ENCODE measurements at regions not wholly inside any gene's neighbourhood (a gene's known extent, or its start where the extent isn't known, plus 50 kb on each side); places are given as distances from the start of the nearest gene placed in this dataset.

- TF ChIP-seq POLR2A (IDR thresholded peaks at IDR 0.05): no peak
- no peak for TF ChIP-seq CTCF (IDR thresholded peaks at IDR 0.05)
- intact Hi-C loops (cut with DNase I): no loop called here
- H3K36me3 ChIP-seq (replicated peaks in 1 of 2; ENCODE audit: insufficient read depth in 1 of 2, low read depth in 2 of 2): no peaks in the 10 kb centered on the region
- ATAC-seq (no peak), DNase-seq (no peak)
- no peak overlapping the region for H3K4me3 ChIP-seq
- no peaks in the 10 kb centered on the region for H3K9me3 ChIP-seq
- 60 to 65% methylated on average over 2 of the region's 2 CpGs for WGBS, 2 donors
- no peaks in the 10 kb centered on the region for H3K4me1 ChIP-seq
- H3K27ac ChIP-seq: no peak overlapping the region
- H3K27me3 ChIP-seq: no peaks in the 10 kb centered on the region
These were observed 287.0 kb downstream of the EPHA4 start for GRCh38 chr2:221285148-221285547.

GRCh38 chr2:221286406-221286805, 285.7 kb downstream of the EPHA4 start:
- intact Hi-C loops (cut with DNase I): no loop called here
- Histone ChIP-seq H3K9me3 (no peaks in the 10 kb centered on the region), H3K4me3 (no peak overlapping the region), H3K36me3 (replicated peaks in 1 of 2; ENCODE audit: insufficient read depth in 1 of 2, low read depth in 2 of 2) (no peaks in the 10 kb centered on the region), H3K27ac (no peak overlapping the region), H3K4me1 (no peaks in the 10 kb centered on the region), H3K27me3 (no peaks in the 10 kb centered on the region)
- no peak for ATAC-seq
- DNase-seq: no peak
- no peak for TF ChIP-seq CTCF (IDR thresholded peaks at IDR 0.05)
- TF ChIP-seq POLR2A (IDR thresholded peaks at IDR 0.05): no peak

- DNase-seq: no peak
- Histone ChIP-seq H3K4me3 (no peak overlapping the region), H3K4me1 (no peaks in the 10 kb centered on the region), H3K27me3 (no peaks in the 10 kb centered on the region), H3K9me3 (no peaks in the 10 kb centered on the region), H3K27ac (no peak overlapping the region), H3K36me3 (replicated peaks in 1 of 2; ENCODE audit: insufficient read depth in 1 of 2, low read depth in 2 of 2) (no peaks in the 10 kb centered on the region)
- ATAC-seq: no peak
- intact Hi-C loops (cut with DNase I): no loop called here
- no peak for TF ChIP-seq CTCF (IDR thresholded peaks at IDR 0.05)
- 62 to 63% methylated on average over 3 of the region's 3 CpGs for WGBS, 2 donors
These were observed 282.7 kb downstream of the EPHA4 start for GRCh38 chr2:221289389-221289788.

GRCh38 chr2:221289846-221290245, 282.3 kb downstream of the EPHA4 start:
- Histone ChIP-seq H3K36me3 (replicated peaks in 1 of 2; ENCODE audit: insufficient read depth in 1 of 2, low read depth in 2 of 2) (no peaks in the 10 kb centered on the region), H3K9me3 (no peaks in the 10 kb centered on the region), H3K27ac (no peak overlapping the region), H3K27me3 (no peaks in the 10 kb centered on the region), H3K4me1 (no peaks in the 10 kb centered on the region), H3K4me3 (no peak overlapping the region)
- TF ChIP-seq POLR2A (IDR thresholded peaks at IDR 0.05): no peak
- TF ChIP-seq CTCF (IDR thresholded peaks at IDR 0.05): no peak
- no peak for DNase-seq
- intact Hi-C loops (cut with DNase I): no loop called here
- no peak for ATAC-seq

GRCh38 chr2:221293949-221294742, 278.0 kb downstream of the EPHA4 start:
- 74 to 82% methylated on average over 6 of the region's 6 CpGs for WGBS, 2 donors
- no peak overlapping the region for H3K27ac ChIP-seq
- TF ChIP-seq POLR2A (IDR thresholded peaks at IDR 0.05): no peak
- no peak for TF ChIP-seq CTCF (IDR thresholded peaks at IDR 0.05)
- intact Hi-C loops (cut with DNase I): no loop called here
- H3K36me3 ChIP-seq (replicated peaks in 1 of 2; ENCODE audit: insufficient read depth in 1 of 2, low read depth in 2 of 2): no peaks in the 10 kb centered on the region
- ATAC-seq (no peak), DNase-seq (no peak)
- H3K4me3 ChIP-seq: no peak overlapping the region
- no peaks in the 10 kb centered on the region for H3K27me3 ChIP-seq
- no peaks in the 10 kb centered on the region for H3K4me1 ChIP-seq
- H3K9me3 ChIP-seq: no peaks in the 10 kb centered on the region

Data from body of pancreas (tissue), 4 donors.